ENCODE measurements at regions not wholly inside any gene's neighbourhood (a gene's known extent, or its start where the extent isn't known, plus 50 kb on each side); places are given as distances from the start of the nearest gene placed in this dataset.
"Not testable (repeated sequence)": the region's sequence is repeated elsewhere in the genome, so short reads cannot be mapped to it uniquely, and the experiment has no call there.

DNA sequence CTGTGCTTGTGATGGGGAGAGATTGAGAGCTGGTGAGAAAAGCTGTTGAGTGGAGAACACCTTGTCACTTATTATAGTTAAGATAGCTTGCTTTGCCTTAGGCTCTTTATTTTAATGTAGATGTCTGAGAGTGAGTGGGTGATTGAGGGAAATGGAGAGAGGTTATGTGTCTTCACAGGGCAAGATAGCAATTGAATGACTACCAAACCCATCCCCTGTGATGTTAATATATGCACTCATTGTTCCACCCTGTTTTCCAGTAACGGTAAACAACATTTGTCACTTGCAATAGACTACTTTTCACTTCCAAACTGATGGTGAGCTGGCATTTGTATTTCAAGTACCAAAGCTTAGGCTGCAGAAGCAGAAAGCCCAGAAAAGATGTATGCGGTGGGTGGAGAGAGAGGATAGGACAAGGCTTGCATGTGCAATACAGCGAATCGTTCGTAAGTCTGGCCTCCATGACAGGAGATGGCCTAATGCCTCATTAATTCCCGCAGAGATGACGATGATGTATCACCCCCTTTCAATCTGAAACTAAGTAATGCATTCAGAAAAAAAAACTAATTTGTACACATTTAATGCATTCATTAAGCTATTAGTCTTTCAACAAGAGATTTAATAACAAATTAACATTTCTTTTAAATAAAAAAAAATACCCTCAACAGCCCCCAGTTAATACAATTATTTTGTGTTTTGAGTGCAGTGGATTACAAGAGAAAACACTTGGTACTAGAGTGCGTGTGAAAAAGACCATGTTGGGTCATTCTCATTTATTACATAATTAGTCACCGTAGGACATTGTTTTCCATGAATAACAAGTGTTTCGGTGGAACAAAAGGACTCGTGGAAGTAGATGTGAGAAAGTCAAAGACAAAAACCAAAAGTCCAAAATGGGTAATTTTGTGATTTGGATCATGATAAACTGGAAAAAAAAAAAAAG, 699.0 kb downstream of the BRINP1 start:
- no peak for DNase-seq

DNA sequence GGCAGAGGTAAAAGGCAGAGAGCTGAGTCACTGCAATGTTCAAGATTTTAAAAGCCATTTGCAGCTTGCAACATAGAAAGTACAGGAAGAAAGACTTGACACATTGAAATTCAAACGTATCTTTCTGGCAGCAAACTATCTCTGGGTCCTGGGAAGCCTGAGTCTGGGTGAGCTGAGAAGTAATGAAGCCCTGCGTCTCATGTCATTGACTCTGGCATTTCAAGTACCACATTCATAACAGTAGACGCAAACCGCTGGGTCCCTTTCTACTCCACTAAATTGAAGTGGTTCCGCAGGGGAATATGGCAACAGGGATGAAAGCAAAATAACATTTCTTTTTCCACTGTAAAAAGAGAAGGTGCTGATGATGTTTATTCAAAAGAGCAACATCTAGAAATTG, 694.3 kb downstream of the BRINP1 start:
- DNase-seq, result no peak

DNA sequence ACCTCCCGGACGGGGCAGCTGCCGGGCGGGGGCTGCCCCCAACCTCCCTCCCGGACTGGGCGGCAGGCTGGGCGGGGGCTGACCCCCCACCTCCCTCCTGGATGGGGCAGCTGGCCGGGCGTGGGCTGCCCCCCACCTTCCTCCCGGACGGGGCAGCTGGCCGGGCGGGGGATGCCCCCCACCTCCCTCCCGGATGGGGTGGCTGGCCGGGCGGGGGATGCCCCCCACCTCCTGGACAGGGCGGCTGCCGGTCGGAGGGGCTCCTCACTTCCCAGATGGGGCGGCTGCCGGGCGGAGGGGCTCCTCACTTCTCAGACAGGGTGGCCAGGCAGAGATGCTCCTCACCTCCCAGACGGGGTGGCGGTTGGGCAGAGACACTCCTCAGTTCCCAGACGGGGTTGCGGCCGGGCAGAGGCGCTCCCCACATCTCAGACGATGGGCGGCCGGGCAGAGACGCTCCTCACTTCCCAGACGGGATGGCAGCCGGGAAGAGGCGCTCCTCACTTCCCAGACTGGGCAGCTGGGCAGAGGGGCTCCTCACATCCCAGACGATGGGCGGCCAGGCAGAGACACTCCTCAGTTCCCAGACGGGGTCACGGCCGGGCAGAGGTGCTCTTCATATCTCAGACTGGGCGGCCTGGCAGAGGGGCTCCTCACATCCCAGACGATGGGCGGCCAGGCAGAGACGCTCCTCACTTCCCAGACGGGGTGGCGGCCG, 691.1 kb downstream of the BRINP1 start:
- DNase-seq, result not testable (repeated sequence)

DNA sequence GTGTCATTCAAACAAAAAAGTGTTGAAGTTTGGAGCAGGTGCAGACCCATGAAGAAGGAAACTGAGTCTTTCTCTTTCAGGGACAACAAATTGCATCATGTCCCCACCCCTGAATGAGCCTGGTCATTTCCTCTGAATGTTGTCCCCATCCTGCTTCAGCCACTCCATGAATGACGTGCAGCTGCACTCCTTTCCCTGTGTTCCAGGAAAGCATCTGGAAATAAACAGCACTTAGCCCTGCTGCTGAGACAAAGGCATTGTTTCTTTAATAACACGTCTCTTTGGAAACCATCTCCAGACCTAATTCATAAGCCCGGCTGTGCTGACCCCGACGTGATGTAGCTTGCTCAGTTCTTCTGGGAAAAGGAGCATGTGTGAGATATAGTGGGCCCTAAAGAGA, 682.3 kb downstream of the BRINP1 start:
- no peak for DNase-seq

DNA sequence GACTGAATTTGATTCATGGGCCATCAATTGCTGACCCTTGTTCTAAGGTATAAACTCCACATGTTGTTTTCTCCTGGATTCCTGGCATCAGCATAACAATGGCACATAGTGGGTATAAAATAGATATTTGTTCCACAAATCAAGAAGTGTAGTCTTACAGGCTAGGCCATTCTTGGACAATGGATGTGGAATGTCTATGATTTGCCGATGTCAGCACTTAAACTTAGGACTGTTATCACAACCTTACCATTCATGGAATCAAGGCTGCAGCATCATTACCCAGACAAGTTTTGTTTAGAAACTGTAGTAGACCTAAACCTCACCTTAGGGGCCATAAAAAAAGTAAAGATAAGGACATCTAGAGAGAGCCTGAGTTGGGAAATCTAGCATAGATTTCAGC, 680.0 kb downstream of the BRINP1 start:
- DNase-seq, result no peak

DNA sequence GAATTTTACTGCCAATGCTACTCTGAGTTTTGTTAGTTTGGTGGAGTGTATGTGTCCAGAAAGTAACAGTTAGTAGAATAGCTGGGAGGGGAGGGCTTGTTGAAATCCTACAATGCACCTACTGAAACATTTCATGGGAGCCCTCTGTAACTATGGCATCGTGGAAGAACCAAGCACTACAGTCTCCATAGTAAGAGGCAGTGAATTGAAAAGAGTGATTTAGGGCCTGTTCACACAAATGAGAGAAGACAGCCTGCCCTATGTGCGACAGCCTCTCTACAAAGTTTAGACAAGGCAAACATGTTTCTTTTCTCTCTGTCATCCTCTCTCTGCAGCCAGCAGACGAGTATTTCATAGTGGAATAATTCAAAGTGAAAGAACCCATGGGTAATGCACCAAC, 676.6 kb downstream of the BRINP1 start:
- no peak for DNase-seq

DNA sequence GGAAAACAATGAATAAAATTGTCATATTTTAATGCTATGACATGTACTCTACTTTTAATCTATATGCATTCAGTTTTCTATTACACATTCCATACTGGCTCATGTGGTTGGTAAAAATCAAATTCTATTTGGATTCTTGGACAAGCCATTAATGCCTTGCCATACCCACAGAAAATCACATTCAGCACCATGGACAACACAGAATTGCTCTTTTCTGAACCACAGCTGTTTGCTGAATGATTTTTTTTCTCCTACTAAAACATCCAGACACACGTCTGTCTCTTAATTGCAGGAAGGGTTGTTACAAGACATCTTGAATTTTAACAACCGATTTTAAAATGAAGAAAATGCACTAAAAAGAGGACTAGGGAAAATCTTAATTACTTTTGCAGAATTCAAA, 675.6 kb downstream of the BRINP1 start:
- no peak for DNase-seq

DNA sequence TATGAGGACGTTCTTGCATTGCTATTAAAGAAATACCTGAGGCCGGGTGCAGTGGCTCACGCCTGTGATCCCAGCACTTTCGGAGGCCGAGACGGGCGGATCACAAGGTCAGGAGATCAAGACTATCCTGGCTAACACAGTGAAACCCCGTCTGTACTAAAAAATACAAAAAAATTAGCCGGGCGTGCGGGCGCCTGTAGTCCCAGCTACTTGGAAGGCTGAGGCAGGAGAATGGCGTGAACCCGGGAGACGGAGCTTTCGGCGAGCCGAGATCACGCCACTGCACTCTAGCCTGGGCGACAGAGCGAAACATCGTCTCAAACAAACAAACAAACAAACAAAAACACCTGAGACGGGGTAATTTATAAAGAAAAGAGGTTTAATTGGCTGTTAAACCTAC, 674.0 kb downstream of the BRINP1 start:
- not testable (repeated sequence) for DNase-seq

DNA sequence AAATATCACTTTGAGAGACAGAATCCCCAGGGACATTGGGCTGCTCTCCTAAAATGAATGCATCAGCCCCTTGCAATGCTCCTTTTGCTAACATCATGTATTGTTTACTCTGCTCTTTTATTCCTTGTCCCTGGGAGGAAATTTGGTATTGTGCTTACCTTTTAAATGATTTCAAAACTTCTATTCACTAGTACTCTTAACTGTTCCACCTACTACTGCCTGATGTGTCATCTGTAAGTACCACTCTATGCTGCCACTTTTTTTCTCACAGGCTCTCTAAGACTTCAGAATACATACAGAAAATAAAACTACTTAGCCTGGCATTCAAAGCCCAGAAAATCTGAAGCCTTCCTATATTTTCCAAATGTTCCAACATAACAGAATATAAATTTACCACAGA, 667.2 kb downstream of the BRINP1 start:
- DNase-seq, result no peak

DNA sequence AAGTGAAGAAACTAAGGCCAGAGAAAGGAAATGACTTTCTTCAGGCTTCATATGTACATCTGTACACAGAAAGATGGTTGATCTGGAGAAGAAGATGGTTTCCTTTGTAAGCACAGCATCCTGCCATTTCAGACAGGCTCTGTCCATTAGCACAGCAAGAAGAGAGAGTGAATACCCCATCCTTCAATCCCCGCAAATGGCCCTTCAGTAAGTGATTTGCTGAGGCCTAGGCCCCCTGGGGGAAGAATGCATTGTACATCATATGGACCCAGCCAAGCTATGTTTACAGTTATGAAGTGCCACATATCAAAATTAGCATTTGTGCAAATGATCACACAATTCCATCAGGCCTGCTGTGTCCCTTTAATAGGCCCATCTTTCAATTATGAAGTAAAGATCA, 657.4 kb downstream of the BRINP1 start:
- no peak for DNase-seq

DNA sequence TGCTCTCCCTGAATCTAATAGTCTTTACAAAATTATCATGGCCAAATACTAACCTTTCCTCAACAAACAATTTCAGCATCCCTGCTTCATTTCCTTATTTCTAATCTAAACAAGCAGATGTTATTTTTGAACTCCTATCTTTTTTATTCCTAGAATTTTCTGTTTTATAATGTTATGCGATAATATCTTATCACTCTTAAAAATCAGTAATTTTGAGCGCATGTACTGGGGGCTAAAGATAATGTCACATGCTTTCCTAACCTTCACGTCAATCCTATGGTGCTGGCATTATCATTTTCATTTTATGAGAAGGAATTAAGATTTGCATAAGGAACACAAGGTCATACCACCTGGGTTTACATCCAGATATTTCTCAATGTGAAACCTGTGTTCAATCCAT, 648.0 kb downstream of the BRINP1 start:
- no peak for DNase-seq

DNA sequence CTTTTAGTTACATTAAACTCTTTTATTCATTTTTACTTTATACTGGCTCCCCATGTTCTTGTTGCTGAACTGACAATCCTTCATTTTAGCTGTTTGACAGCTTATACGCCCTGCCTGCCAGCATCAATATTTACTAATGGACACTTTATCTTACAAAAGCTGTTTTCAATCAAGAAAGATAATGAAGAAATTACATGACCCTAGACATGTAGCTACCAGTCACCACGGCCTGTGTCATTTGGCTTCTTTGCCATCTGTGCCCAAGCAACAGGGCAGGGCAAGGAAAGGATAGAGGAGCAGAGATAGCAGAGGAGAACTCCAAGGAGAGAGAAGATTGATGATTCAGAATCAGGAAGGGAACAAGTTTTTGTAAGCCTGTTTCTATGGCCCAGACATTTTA, 647.3 kb downstream of the BRINP1 start:
- DNase-seq, result no peak

DNA sequence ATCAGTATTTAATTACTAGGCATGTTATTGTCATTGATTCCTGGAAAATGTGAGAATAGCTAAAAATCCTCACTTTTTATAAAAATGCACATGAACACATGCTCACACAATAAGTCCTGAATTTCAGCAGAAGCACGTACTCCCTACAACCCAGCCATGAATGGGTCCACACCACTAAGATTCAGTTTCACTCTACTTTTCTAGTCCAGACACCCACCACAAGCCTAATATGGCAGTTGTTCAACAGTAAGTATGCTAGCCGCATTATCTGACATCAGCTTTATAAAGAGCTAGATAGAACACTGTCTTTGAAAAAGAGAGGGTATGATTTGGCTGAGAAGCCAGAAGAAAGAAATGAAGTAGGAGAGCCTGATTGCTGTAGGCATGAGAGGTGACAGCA, 639.3 kb downstream of the BRINP1 start:
- no peak for DNase-seq

DNA sequence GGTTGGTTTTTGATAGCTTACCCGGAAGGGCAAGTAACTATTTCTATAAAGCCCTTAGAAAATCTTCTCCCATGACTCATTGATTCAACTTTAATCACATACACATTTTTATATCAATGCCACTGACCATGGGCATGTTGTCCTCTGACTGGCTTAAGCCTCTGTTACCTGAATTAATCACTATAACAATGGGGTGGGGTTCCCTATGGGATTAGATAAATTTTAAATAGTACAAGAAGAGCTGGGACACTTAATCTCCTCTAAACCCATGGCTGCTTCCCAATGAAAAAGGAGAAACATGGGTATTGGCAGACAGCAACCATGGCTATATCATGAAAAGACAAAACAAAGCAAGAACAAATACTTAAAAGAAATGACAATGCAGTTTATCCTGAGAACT, 636.2 kb downstream of the BRINP1 start:
- no peak for DNase-seq

DNA sequence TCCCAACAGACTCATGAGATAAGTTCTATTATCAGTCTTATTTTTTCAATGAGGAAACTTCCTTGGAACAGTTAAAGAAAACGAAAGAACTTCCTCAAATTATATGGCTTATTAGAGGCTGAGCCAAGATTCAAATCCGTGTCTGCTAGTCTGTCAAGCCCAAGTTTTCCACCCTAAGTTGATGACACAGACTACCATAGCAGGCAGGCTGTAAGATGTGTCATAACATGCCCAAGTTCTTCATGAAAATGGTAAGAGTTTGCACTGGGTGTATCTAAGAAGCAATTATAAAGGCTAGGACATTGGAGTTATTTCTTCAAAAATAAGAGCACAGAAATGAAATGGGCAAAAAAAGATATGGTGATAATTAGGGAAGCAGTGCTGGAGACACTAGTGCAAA, 634.5 kb downstream of the BRINP1 start:
- DNase-seq, result no peak

DNA sequence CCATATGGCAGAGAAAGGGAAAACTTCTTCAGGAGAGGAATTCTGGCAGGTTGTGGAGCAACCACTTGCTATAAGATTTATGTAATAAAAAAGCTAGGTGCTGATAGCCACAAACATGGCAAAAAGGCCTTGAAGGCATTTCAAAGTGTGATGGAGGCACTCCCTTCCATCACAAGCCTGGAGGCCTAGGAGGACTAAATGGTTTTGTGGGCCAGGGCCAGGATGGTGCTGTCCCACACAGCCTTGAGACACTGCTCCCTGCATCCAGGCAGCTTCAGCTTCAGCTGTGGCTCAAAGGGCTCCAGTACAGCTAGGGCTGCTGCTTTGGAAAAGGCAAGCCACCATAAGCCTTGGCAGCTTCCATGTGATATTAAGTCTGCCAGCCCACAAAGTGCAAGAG, 632.8 kb downstream of the BRINP1 start:
- no peak for DNase-seq

DNA sequence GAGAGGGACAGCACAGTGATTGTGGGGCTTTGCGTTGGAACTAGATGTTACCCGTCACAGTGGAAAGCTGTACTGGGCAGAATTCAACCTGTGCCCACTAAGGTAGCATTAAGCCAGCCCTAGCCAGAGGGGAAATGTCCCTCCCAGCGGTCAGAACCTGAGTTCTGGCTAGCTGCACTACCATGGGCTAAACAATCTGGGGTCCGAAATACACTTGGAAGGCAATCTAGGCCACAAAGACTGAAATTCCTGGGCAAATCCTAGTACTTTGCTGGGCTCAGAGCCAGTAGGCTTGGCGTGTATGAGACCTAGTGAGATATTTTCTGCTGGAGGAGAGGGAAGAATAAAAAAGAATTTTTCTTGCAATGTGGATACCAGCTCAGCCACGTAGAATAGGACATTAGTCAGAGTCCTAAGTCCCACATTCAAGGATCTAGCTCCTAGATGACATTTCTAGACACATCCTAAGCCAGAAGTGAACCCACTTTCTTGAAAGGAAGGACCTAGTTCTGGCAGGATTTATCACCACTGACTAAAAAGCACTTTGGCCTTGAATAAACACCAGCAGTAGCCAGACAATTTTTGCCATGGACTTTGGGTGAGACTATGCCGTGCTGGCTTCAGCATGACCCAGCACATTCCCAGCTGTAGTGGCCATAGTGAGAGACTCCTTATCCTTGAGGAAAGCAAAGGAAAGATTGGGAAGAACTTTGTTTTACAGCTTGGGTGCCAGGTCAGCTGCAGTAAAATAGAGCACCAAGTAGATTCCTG, 618.0 kb downstream of the BRINP1 start:
- DNase-seq, result no peak

DNA sequence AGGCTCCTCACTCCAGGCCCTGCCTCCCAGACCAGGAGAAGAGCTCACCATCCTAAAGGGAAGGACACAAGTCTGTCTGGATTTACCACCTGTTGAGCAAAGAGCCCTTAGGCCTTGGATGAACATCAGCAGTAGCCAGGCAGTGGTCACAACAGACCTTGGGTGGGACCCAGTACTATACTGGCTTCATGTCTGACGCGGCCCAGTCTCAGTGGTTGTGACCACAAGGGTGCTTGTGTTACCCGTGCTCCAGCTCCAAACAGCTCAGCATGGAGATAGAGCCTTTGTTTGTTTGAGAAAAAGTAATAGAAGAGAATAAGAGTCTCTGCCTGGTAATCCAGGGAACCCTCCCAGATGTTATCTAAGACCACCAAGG, 617.4 kb downstream of the BRINP1 start:
- no peak for DNase-seq

DNA sequence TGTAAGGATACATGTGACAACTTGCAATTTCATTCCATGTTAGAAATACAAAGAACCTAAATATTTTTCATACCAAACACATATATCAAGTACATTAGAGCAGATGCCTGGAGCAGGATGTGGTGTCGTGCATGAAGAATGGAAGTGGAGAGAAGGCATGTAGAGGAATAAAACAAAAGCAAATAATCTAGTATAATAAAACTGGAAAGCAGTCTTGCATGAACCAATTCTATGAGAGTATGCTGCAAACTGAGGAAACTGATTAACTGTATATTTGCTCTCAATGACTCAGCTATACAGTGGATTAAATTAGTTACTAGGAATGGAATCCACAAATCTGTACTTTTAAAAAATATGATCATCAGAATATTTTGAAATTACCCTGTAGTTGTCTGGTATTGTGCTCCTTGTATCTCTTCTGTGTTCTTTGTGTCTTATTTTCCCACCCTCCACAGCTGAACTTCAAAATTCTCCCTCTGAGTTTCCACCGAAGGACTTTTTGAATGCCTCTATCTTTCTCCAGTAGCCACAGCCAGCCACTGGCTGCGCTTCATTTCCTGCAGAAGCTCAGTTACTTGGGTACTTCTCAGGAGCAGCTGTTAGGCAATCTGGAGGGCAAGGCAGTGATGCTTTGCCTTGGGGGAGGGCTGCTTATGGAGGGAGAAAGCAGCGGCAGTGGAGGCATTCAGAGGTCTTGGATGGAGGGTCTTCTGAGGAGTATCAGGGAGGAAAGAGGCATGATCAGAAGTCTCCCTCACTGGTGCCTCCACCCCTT, 608.0 kb downstream of the BRINP1 start:
- DNase-seq, result no peak

DNA sequence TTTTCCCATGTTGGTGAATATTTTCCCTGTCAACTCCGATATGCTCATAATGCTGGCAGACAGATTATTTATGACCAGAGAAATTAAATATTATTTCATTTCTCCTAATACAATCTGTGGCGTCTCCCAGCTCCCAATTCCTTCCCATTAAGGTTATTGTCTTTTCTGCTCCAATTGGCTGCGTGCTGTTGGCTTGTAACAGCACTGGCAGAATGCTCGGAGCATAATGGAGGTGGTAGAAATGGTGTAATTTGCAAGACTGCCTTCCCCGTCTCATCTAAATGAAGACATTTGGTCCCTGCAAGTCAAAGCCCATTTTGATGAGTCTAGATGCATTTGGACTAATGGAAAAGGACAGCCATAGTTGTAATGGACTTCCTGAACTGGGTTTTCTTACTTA, 601.7 kb downstream of the BRINP1 start:
- DNase-seq, result no peak

DNA sequence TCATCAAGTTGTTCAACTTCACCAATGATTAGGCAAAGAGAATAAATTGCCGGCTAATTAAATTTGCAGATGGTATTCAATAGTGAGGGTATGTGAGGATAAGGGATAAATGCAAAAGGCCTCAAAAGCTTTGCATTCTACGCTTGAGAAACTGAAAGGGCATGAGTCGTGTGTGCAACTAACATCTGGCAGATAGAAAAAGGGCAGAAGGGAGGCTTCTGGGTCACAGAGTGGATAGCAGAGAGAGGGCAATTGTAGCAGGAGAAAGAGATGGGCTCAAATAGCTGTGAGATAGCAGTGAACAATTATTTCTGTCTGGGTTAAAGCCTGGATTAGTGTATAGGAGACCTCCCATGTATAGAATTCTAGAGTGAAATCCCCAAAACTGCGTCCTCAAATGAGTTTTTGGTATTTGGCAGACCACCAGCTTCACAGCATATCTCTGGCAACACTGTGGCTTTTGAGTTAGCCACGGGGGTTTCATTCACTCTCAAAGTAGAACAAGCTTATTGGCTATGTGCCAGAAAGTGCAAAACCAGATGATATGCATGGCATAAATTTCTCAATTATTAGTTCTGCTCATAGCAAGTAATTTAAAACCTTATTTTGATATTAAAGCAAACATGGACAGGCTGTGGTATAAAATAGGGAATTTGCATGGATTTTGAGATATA, 586.3 kb downstream of the BRINP1 start:
- no peak for DNase-seq

DNA sequence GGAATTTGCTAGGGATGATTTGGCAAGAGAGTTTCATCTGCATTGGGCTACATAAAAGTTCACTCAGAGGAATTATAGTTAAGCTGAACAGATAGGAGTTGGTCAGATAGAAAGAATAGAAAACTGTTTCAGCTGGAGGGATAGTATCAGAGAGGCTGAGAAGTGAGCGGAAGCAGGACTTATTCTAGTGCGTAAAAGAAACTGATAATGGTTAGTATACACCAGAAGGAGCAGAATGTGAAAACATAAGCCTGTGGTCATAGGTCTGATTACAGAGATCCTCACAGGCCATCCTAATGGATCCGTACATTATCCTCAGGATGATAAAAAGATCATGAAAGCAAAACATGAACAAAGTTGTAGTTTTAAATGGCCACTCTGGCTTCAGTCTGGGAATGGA, 585.2 kb downstream of the BRINP1 start:
- no peak for DNase-seq
